SK-N-SH (cell line): ENCODE measurements at regions not wholly inside any gene's neighbourhood (a gene's known extent, or its start where the extent isn't known, plus 50 kb on each side); places are given as distances from the start of the nearest gene placed in this dataset.

Source experiments
- CTCF ChIA-PET: fragments of 300-600, 350-600 bp; formaldehyde crosslinking; extraction: SDS; loops from one replicate; lab custom pipeline; 2021; lab: Yijun Ruan, JAX
- POLR2A ChIA-PET: fragments of 350-600 bp; sonication (Branson Sonifier 250); formaldehyde crosslinking; extraction: SDS; loops from one replicate; lab custom pipeline; 2020; ENCODE audit warnings: antibody characterized with exemption, inconsistent platforms; lab: Yijun Ruan, JAX
- DNase-seq: peaks from one replicate; pipeline ENCODE4 v3.0.0; 2012
- H2AFZ ChIP-seq: fragments of 200-600 bp; sonication (generic); 2 replicates; pipeline ENCODE4 v1.8.1; 2016; ENCODE audit warnings: antibody characterized with exemption, mild to moderate bottlenecking, low read depth
- H3F3A ChIP-seq: fragments of 200-600 bp; sonication (generic); replicated peaks from 2 replicates; pipeline ENCODE3; 2016; ENCODE audit warnings: antibody characterized with exemption, mild to moderate bottlenecking; ENCODE audit not compliant: insufficient read depth
- H3K27ac ChIP-seq, 2 experiments: fragments of 200-500 bp in 1 of 2; fragments of 200-600 bp in 1 of 2; sonication (Bioruptor generic) in 1 of 2; sonication (generic), shearing (Covaris generic) in 1 of 2; 2 replicates each; pipeline versions ENCODE4 v1.5.1 to v1.6.1; 2014 to 2016; ENCODE audit warnings: low read depth in 2 of 2, inconsistent platforms in 1 of 2, low read length in 1 of 2, mild to moderate bottlenecking in 1 of 2, mixed read lengths in 1 of 2
- H3K27me3 ChIP-seq: fragments of 200-600 bp; sonication (generic), shearing (Covaris generic); 2 replicates; pipeline ENCODE4 v1.6.1; 2016; ENCODE audit warnings: mixed run types; ENCODE audit not compliant: insufficient read depth
- H3K36me3 ChIP-seq, 2 experiments: fragments of 200-500 bp in 1 of 2; fragments of 200-600 bp in 1 of 2; sonication (Bioruptor generic) in 1 of 2; sonication (generic) in 1 of 2; replicated peaks in 1 of 2; 2 replicates each; pipeline versions ENCODE3 to v1.5.1; 2014 to 2016; ENCODE audit warnings: low read length in 1 of 2, mild to moderate bottlenecking in 1 of 2; ENCODE audit not compliant: insufficient read depth in 2 of 2, control insufficient read depth in 1 of 2
- H3K4me1 ChIP-seq, 2 experiments: fragments of 200-500 bp in 1 of 2; fragments of 200-600 bp in 1 of 2; sonication (Bioruptor generic) in 1 of 2; sonication (generic), shearing (Covaris generic) in 1 of 2; 2 replicates each; pipeline versions ENCODE4 v1.5.1 to v1.6.1; 2014 to 2016; ENCODE audit warnings: low read depth in 1 of 2, low read length in 1 of 2, mixed run types in 1 of 2; ENCODE audit not compliant: insufficient read depth in 2 of 2, control insufficient read depth in 1 of 2
- H3K4me2 ChIP-seq: fragments of 200-600 bp; sonication (generic), shearing (Covaris generic); 2 replicates; pipeline ENCODE4 v1.6.1; 2017; ENCODE audit warnings: mixed run types
- H3K4me3 ChIP-seq, 2 experiments: fragments of 200-500 bp in 1 of 2; fragments of 200-600 bp in 1 of 2; sonication (Bioruptor generic) in 1 of 2; sonication (generic), shearing (Covaris generic) in 1 of 2; 2 replicates each; pipeline versions ENCODE4 v1.5.1 to v1.8.1; 2014 to 2016; ENCODE audit warnings: low read depth in 2 of 2, inconsistent platforms in 1 of 2, low read length in 1 of 2, mild to moderate bottlenecking in 1 of 2, mixed read lengths in 1 of 2, moderate library complexity in 1 of 2
- H3K79me2 ChIP-seq: fragments of 200-600 bp; sonication (generic); 2 replicates; pipeline ENCODE4 v1.8.1; 2017; ENCODE audit warnings: mild to moderate bottlenecking; ENCODE audit not compliant: insufficient read depth
- H3K9ac ChIP-seq: fragments of 200-600 bp; sonication (generic); 2 replicates; pipeline ENCODE4 v1.6.1; 2017; ENCODE audit warnings: mixed run types
- H3K9me2 ChIP-seq: fragments of 200-600 bp; sonication (generic); 2 replicates; pipeline ENCODE4 v1.6.1; 2017; ENCODE audit warnings: mixed run types
- H3K9me3 ChIP-seq: fragments of 200-600 bp; sonication (generic); 2 replicates; pipeline ENCODE4 v1.6.1; 2017; ENCODE audit warnings: mixed run types, mild to moderate bottlenecking, moderate library complexity
- H4K20me1 ChIP-seq: fragments of 200-600 bp; sonication (generic); 2 replicates; pipeline ENCODE4 v1.6.1; 2017; ENCODE audit warnings: mild to moderate bottlenecking, mixed run types; ENCODE audit not compliant: insufficient read depth
- FOSL2 ChIP-seq: IDR thresholded peaks from 2 replicates; pipeline ENCODE4 v1.4.0; 2012; ENCODE audit warnings: low read depth, mild to moderate bottlenecking, moderate library complexity, borderline replicate concordance
- FOXM1 ChIP-seq: IDR thresholded peaks from 2 replicates; pipeline ENCODE4 v1.4.0; 2012; ENCODE audit warnings: low read depth, mild to moderate bottlenecking
- GABPA ChIP-seq: IDR thresholded peaks from 2 replicates; pipeline ENCODE4 v1.4.0; 2012; ENCODE audit warnings: low read depth, mild to moderate bottlenecking
- IRF3 ChIP-seq: fragments of 150-350 bp; IDR thresholded peaks from 2 replicates; pipeline ENCODE4 v1.6.1; 2016; ENCODE audit warnings: mild to moderate bottlenecking, low read depth, low read length
- JUND ChIP-seq: IDR thresholded peaks from 2 replicates; pipeline ENCODE4 v1.4.0; 2012
- MEF2A ChIP-seq: IDR thresholded peaks from 2 replicates; pipeline ENCODE4 v1.4.0; 2012; ENCODE audit warnings: low read depth, borderline replicate concordance
- NRF1 ChIP-seq: IDR thresholded peaks from 2 replicates; pipeline ENCODE4 v1.6.1; 2012; ENCODE audit warnings: low read depth, mild to moderate bottlenecking, low read length
- RAD21 ChIP-seq: IDR thresholded peaks from 2 replicates; pipeline ENCODE4 v1.6.1; 2012; ENCODE audit warnings: mild to moderate bottlenecking, low read length
- REST ChIP-seq: IDR thresholded peaks from 2 replicates; pipeline ENCODE4 v1.6.1; 2012; ENCODE audit warnings: mild to moderate bottlenecking, low read depth, low read length, moderate library complexity
- TCF12 ChIP-seq: IDR thresholded peaks from 2 replicates; pipeline ENCODE4 v1.4.0; 2012
- USF2 ChIP-seq: fragments of 150-350 bp; IDR thresholded peaks from 2 replicates; pipeline ENCODE4 v1.6.1; 2017; ENCODE audit warnings: antibody characterized with exemption, low read length, low read depth, borderline replicate concordance
- YY1 ChIP-seq: IDR thresholded peaks from 2 replicates; pipeline ENCODE4 v1.4.0; 2012; ENCODE audit warnings: low read depth, mild to moderate bottlenecking
- ZBTB33 ChIP-seq: IDR thresholded peaks from 2 replicates; pipeline ENCODE4 v1.4.0; 2012; ENCODE audit warnings: low read depth, borderline replicate concordance
- WGBS: methylation state at CpG from one replicate; pipeline ENCODE4 v1.1.6; 2017; ENCODE audit warnings: low lambda C conversion rate; 5-methylcytosine and 5-hydroxymethylcytosine counted together

- H2AFZ ChIP-seq: no peak overlapping the region
- CTCF ChIA-PET: interaction anchor here (0.9 to 1.1 kb wide), 2 partner anchors 17 to 205 kb away, joined by 3 read pairs; no protein-coding TSS in a partner anchor
- H3K27me3 ChIP-seq: no peaks in the 10 kb centered on the region
- no peak overlapping the region for H3K9ac ChIP-seq
- no peaks in the 10 kb centered on the region for H3K9me3 ChIP-seq
- H3K4me1 ChIP-seq: no peaks in the 10 kb centered on the region; a peak in 1 of 4 replicates
- TF ChIP-seq YY1 (no peak), MEF2A (no peak), RAD21 (no peak), TCF12 (no peak), IRF3 (no peak), GABPA (no peak), REST (no peak), NRF1 (no peak), FOSL2 (no peak), FOXM1 (no peak), ZBTB33 (no peak), USF2 (no peak), JUND (no peak)
- no peaks in the 10 kb centered on the region for H3F3A ChIP-seq
- no peaks in the 10 kb centered on the region for H3K9me2 ChIP-seq
- H3K36me3 ChIP-seq: no peaks in the 10 kb centered on the region
- no peaks in the 10 kb centered on the region for H4K20me1 ChIP-seq
- no peak for DNase-seq
- H3K4me3 ChIP-seq: no peak overlapping the region
- H3K79me2 ChIP-seq: no peaks in the 10 kb centered on the region
- WGBS: 49% methylated on average over 4 of the region's 4 CpGs
- no peak overlapping the region for H3K4me2 ChIP-seq
- H3K27ac ChIP-seq: no peak overlapping the region
- POLR2A ChIA-PET: no interaction called here
Measured at GRCh38 chr11:134784568-134784967, 372.5 kb upstream of the B3GAT1 start.
